GM23338 (cell line): ENCODE measurements at regions not wholly inside any gene's neighbourhood (a gene's known extent, or its start where the extent isn't known, plus 50 kb on each side); places are given as distances from the start of the nearest gene placed in this dataset.

ENCODE experiments used
- ATAC-seq: fragments of 200-7000 bp; cut with Tn5 transposase; 3 replicates; pipeline ENCODE4 v1.9.1; 2020
- DNase-seq: peaks from one replicate; pipeline ENCODE4 v3.0.0-alpha.2; 2015; ENCODE audit warnings: low spot score
- H2AFZ ChIP-seq: fragments of 200-600 bp; sonication (generic); 2 replicates; pipeline ENCODE4 v1.8.0; 2016; ENCODE audit warnings: antibody characterized with exemption, mild to moderate bottlenecking, moderate library complexity
- H3F3A ChIP-seq: fragments of 200-600 bp; sonication (generic); replicated peaks from 2 replicates; pipeline ENCODE4 v1.8.0; 2017; ENCODE audit warnings: antibody characterized with exemption, mixed run types, low read depth
- H3K27ac ChIP-seq: fragments of 200-600 bp; sonication (generic); 2 replicates; pipeline ENCODE4 v1.6.1; 2016; ENCODE audit warnings: low read depth
- H3K27me3 ChIP-seq: fragments of 200-600 bp; sonication (generic); 2 replicates; pipeline ENCODE4 v1.8.0; 2016; ENCODE audit warnings: mild to moderate bottlenecking, mixed run types, moderate library complexity; ENCODE audit not compliant: insufficient read depth
- H3K36me3 ChIP-seq: fragments of 200-600 bp; sonication (generic); 2 replicates; pipeline ENCODE4 v1.8.0; 2016; ENCODE audit warnings: mild to moderate bottlenecking; ENCODE audit not compliant: insufficient read depth
- H3K4me1 ChIP-seq: fragments of 200-600 bp; sonication (generic); 2 replicates; pipeline ENCODE4 v1.8.0; 2016; ENCODE audit warnings: mild to moderate bottlenecking, moderate library complexity; ENCODE audit not compliant: insufficient read depth
- H3K4me2 ChIP-seq: fragments of 200-600 bp; sonication (generic); 2 replicates; pipeline ENCODE4 v1.7.1; 2017; ENCODE audit warnings: mixed run types
- H3K4me3 ChIP-seq: fragments of 200-600 bp; sonication (generic); 2 replicates; pipeline ENCODE4 v1.6.1; 2016; ENCODE audit warnings: mixed run types
- H3K79me2 ChIP-seq: fragments of 200-600 bp; sonication (generic); replicated peaks from 2 replicates; pipeline ENCODE4 v1.8.0; 2017; ENCODE audit warnings: mild to moderate bottlenecking; ENCODE audit not compliant: insufficient read depth
- H3K9me2 ChIP-seq: fragments of 200-600 bp; sonication (generic); 2 replicates; pipeline ENCODE4 v1.8.0; 2017; ENCODE audit not compliant: insufficient read depth
- H4K20me1 ChIP-seq: fragments of 200-600 bp; sonication (generic); replicated peaks from 2 replicates; pipeline ENCODE4 v1.8.0; 2017; ENCODE audit warnings: mild to moderate bottlenecking; ENCODE audit not compliant: insufficient read depth
- H3K27ac Mint-ChIP-seq: 2 replicates; pipeline ENCODE4 v1.8.0; 2020; ENCODE audit warnings: inconsistent platforms, mild to moderate bottlenecking, moderate library complexity, mixed read lengths
- H3K27me3 Mint-ChIP-seq: 3 replicates; pipeline ENCODE4 v1.8.0; 2022; ENCODE audit warnings: low read depth, mild to moderate bottlenecking, moderate library complexity, mixed read lengths, inconsistent platforms; ENCODE audit not compliant: insufficient read depth, poor library complexity
- H3K36me3 Mint-ChIP-seq: 3 replicates; pipeline ENCODE4 v1.8.0; 2021; ENCODE audit warnings: low read depth, mild to moderate bottlenecking, inconsistent platforms, moderate library complexity, mixed read lengths
- H3K4me1 Mint-ChIP-seq: 3 replicates; pipeline ENCODE4 v1.8.0; 2020; ENCODE audit warnings: mild to moderate bottlenecking, inconsistent platforms, mixed read lengths
- H3K4me3 Mint-ChIP-seq: 3 replicates; pipeline ENCODE4 v1.8.0; 2021; ENCODE audit warnings: moderate library complexity, mild to moderate bottlenecking, inconsistent platforms, mixed read lengths
- H3K9me3 Mint-ChIP-seq: 3 replicates; pipeline ENCODE4 v1.8.0; 2020; ENCODE audit warnings: moderate library complexity, mild to moderate bottlenecking, inconsistent platforms, mixed read lengths
- CREB1 ChIP-seq: fragments of 250-450 bp; sonication (Bioruptor Pico); IDR thresholded peaks from 2 replicates; pipeline ENCODE4 v1.5.0; 2020; ENCODE audit warnings: low read depth, mild to moderate bottlenecking, moderate library complexity
- EZH2 ChIP-seq: fragments of 200-600 bp; sonication (generic); IDR thresholded peaks from one replicate; pipeline ENCODE4 v1.8.0; 2017; ENCODE audit warnings: antibody characterized with exemption, mild to moderate bottlenecking, low read depth; ENCODE audit not compliant: unreplicated experiment
- EZH2phosphoT487 ChIP-seq: fragments of 200-600 bp; sonication (generic); IDR thresholded peaks from one replicate; pipeline ENCODE4 v1.8.1; 2018; ENCODE audit warnings: antibody characterized with exemption; ENCODE audit not compliant: unreplicated experiment
- JUNB ChIP-seq: IDR thresholded peaks from one replicate; pipeline ENCODE4 v1.6.1; 2016; ENCODE audit warnings: antibody characterized with exemption; ENCODE audit not compliant: unreplicated experiment
- NANOG ChIP-seq: IDR thresholded peaks from 2 replicates; pipeline ENCODE4 v1.6.1; 2016; ENCODE audit warnings: antibody characterized with exemption, borderline replicate concordance
- POLR2AphosphoS5 ChIP-seq: IDR thresholded peaks from 2 replicates; pipeline ENCODE4 v1.6.1; 2016; ENCODE audit warnings: antibody characterized with exemption, low read depth
- STAT1 ChIP-seq: IDR thresholded peaks from one replicate; pipeline ENCODE4 v1.6.1; 2016; ENCODE audit warnings: antibody characterized with exemption; ENCODE audit not compliant: unreplicated experiment
- ZNF331 ChIP-seq: fragments of 250-450 bp; sonication (Bioruptor Pico); IDR thresholded peaks from 2 replicates; pipeline ENCODE4 v1.5.0; 2020; ENCODE audit warnings: low read depth, mild to moderate bottlenecking, moderate library complexity
- TF ChIP-seq, protein P1 (sequence below): IDR thresholded peaks from 2 replicates; pipeline ENCODE4 v1.6.1; 2016; ENCODE audit warnings: antibody characterized with exemption
- TF ChIP-seq, protein P2 (sequence below), 2 experiments: fragments of 200-600 bp in 1 of 2; sonication (generic) in 1 of 2; conservative IDR thresholded peaks; 2 replicates each; pipeline versions ENCODE4 v1.5.1 to v1.6.1; 2016 to 2017; ENCODE audit warnings: antibody characterized with exemption in 2 of 2, low read depth in 2 of 2, mild to moderate bottlenecking in 2 of 2, moderate library complexity in 1 of 2
- TF ChIP-seq, protein P3 (sequence below): fragments of 250-450 bp; sonication (Bioruptor Pico); IDR thresholded peaks from 2 replicates; pipeline ENCODE4 v1.5.0; 2020; ENCODE audit warnings: mild to moderate bottlenecking, moderate library complexity
- TF ChIP-seq, protein P4 (sequence below): IDR thresholded peaks from one replicate; pipeline ENCODE4 v1.6.1; 2018; ENCODE audit warnings: antibody characterized with exemption; ENCODE audit not compliant: unreplicated experiment

DNA sequence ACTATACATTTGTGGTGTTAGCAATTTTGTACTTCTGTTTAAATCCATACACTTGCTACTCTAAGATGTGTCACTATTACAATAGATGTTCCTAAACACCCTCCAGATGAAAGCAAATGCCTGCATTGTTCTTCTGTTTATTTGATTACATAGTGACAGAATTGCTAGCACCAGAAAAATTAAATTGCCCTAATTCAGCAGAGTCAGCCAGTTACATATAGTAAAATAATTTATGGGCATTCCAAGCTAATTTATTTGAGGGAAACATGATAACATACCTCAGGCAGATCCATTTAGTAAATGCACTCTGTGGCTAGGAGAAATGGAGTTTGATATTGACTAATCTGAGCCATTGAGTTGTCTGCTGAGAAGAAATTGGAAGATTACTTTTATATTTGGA, 347.1 kb upstream of the FSIP2 start:
- no peak for TF ChIP-seq NANOG
- no peak for TF ChIP-seq JUNB
- TF ChIP-seq STAT1: no peak
- no peak for TF ChIP-seq CREB1
- TF ChIP-seq ZNF331 (CRISPR knock-in tag): no peak
- TF ChIP-seq EZH2: no peak
- TF ChIP-seq, protein P1, sequence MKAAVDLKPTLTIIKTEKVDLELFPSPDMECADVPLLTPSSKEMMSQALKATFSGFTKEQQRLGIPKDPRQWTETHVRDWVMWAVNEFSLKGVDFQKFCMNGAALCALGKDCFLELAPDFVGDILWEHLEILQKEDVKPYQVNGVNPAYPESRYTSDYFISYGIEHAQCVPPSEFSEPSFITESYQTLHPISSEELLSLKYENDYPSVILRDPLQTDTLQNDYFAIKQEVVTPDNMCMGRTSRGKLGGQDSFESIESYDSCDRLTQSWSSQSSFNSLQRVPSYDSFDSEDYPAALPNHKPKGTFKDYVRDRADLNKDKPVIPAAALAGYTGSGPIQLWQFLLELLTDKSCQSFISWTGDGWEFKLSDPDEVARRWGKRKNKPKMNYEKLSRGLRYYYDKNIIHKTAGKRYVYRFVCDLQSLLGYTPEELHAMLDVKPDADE: no peak
- TF ChIP-seq, protein P2, sequence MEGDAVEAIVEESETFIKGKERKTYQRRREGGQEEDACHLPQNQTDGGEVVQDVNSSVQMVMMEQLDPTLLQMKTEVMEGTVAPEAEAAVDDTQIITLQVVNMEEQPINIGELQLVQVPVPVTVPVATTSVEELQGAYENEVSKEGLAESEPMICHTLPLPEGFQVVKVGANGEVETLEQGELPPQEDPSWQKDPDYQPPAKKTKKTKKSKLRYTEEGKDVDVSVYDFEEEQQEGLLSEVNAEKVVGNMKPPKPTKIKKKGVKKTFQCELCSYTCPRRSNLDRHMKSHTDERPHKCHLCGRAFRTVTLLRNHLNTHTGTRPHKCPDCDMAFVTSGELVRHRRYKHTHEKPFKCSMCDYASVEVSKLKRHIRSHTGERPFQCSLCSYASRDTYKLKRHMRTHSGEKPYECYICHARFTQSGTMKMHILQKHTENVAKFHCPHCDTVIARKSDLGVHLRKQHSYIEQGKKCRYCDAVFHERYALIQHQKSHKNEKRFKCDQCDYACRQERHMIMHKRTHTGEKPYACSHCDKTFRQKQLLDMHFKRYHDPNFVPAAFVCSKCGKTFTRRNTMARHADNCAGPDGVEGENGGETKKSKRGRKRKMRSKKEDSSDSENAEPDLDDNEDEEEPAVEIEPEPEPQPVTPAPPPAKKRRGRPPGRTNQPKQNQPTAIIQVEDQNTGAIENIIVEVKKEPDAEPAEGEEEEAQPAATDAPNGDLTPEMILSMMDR (conservative IDR thresholded peaks at IDR 0.05; ENCODE audit: low read depth in 2 of 2): no peak
- TF ChIP-seq, protein P3, sequence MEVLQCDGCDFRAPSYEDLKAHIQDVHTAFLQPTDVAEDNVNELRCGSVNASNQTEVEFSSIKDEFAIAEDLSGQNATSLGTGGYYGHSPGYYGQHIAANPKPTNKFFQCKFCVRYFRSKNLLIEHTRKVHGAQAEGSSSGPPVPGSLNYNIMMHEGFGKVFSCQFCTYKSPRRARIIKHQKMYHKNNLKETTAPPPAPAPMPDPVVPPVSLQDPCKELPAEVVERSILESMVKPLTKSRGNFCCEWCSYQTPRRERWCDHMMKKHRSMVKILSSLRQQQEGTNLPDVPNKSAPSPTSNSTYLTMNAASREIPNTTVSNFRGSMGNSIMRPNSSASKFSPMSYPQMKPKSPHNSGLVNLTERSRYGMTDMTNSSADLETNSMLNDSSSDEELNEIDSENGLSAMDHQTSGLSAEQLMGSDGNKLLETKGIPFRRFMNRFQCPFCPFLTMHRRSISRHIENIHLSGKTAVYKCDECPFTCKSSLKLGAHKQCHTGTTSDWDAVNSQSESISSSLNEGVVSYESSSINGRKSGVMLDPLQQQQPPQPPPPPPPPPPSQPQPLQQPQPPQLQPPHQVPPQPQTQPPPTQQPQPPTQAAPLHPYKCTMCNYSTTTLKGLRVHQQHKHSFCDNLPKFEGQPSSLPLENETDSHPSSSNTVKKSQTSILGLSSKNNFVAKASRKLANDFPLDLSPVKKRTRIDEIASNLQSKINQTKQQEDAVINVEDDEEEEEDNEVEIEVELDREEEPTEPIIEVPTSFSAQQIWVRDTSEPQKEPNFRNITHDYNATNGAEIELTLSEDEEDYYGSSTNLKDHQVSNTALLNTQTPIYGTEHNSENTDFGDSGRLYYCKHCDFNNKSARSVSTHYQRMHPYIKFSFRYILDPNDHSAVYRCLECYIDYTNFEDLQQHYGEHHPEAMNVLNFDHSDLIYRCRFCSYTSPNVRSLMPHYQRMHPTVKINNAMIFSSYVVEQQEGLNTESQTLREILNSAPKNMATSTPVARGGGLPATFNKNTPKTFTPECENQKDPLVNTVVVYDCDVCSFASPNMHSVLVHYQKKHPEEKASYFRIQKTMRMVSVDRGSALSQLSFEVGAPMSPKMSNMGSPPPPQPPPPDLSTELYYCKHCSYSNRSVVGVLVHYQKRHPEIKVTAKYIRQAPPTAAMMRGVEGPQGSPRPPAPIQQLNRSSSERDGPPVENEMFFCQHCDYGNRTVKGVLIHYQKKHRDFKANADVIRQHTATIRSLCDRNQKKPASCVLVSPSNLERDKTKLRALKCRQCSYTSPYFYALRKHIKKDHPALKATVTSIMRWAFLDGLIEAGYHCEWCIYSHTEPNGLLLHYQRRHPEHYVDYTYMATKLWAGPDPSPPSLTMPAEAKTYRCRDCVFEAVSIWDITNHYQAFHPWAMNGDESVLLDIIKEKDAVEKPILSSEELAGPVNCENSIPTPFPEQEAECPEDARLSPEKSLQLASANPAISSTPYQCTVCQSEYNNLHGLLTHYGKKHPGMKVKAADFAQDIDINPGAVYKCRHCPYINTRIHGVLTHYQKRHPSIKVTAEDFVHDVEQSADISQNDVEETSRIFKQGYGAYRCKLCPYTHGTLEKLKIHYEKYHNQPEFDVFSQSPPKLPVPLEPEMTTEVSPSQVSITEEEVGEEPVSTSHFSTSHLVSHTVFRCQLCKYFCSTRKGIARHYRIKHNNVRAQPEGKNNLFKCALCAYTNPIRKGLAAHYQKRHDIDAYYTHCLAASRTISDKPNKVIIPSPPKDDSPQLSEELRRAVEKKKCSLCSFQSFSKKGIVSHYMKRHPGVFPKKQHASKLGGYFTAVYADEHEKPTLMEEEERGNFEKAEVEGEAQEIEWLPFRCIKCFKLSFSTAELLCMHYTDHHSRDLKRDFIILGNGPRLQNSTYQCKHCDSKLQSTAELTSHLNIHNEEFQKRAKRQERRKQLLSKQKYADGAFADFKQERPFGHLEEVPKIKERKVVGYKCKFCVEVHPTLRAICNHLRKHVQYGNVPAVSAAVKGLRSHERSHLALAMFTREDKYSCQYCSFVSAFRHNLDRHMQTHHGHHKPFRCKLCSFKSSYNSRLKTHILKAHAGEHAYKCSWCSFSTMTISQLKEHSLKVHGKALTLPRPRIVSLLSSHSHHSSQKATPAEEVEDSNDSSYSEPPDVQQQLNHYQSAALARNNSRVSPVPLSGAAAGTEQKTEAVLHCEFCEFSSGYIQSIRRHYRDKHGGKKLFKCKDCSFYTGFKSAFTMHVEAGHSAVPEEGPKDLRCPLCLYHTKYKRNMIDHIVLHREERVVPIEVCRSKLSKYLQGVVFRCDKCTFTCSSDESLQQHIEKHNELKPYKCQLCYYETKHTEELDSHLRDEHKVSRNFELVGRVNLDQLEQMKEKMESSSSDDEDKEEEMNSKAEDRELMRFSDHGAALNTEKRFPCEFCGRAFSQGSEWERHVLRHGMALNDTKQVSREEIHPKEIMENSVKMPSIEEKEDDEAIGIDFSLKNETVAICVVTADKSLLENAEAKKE (CRISPR knock-in tag): no peak
- no peak for TF ChIP-seq POLR2AphosphoS5
- no peak for TF ChIP-seq EZH2phosphoT487
- TF ChIP-seq, protein P4, sequence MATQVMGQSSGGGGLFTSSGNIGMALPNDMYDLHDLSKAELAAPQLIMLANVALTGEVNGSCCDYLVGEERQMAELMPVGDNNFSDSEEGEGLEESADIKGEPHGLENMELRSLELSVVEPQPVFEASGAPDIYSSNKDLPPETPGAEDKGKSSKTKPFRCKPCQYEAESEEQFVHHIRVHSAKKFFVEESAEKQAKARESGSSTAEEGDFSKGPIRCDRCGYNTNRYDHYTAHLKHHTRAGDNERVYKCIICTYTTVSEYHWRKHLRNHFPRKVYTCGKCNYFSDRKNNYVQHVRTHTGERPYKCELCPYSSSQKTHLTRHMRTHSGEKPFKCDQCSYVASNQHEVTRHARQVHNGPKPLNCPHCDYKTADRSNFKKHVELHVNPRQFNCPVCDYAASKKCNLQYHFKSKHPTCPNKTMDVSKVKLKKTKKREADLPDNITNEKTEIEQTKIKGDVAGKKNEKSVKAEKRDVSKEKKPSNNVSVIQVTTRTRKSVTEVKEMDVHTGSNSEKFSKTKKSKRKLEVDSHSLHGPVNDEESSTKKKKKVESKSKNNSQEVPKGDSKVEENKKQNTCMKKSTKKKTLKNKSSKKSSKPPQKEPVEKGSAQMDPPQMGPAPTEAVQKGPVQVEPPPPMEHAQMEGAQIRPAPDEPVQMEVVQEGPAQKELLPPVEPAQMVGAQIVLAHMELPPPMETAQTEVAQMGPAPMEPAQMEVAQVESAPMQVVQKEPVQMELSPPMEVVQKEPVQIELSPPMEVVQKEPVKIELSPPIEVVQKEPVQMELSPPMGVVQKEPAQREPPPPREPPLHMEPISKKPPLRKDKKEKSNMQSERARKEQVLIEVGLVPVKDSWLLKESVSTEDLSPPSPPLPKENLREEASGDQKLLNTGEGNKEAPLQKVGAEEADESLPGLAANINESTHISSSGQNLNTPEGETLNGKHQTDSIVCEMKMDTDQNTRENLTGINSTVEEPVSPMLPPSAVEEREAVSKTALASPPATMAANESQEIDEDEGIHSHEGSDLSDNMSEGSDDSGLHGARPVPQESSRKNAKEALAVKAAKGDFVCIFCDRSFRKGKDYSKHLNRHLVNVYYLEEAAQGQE: no peak
- ATAC-seq: no peak
- H3K4me2 ChIP-seq: no peak overlapping the region

More for the DNA sequence above, 347.1 kb upstream of the FSIP2 start:
- Mint-ChIP-seq H3K4me3 (no peak overlapping the region), H3K27ac (no peak overlapping the region), H3K36me3 (peaks cover 5% of the 10 kb centered on the region; the same call in 2 of the 3 replicates), H3K4me1 (peaks cover 2% of the 10 kb centered on the region; the same call in 2 of the 3 replicates), H3K27me3 (no peaks in the 10 kb centered on the region), H3K9me3 (peaks cover 3% of the 10 kb centered on the region; the same call in 1 of the 3 replicates)
- Histone ChIP-seq H2AFZ (no peak overlapping the region), H3K4me1 (peaks cover 5% of the 10 kb centered on the region; the same call in 1 of the 2 replicates), H3K9me2 (no peaks in the 10 kb centered on the region), H3K27ac (no peak overlapping the region), H3F3A (no peaks in the 10 kb centered on the region), H3K36me3 (no peaks in the 10 kb centered on the region; the same call in 1 of the 2 replicates), H4K20me1 (no peaks in the 10 kb centered on the region), H3K79me2 (no peaks in the 10 kb centered on the region), H3K27me3 (no peaks in the 10 kb centered on the region), H3K4me3 (no peak overlapping the region)
- DNase-seq: no peak
